MCF 10A (cell line): ENCODE measurements at regions not wholly inside any gene's neighbourhood (a gene's known extent, or its start where the extent isn't known, plus 50 kb on each side); places are given as distances from the start of the nearest gene placed in this dataset.
A peak's percentile ranks its signal among the peaks of the same experiment; 100 is the strongest.

ENCODE experiments used
- BruUV-seq: library from RNA; stranded (reverse); fragments of 400-500 nt; replicated peaks from 2 replicates; lab custom pipeline; 2021; lab: Mats Ljungman, UMichigan
- CTCF ChIA-PET: fragments of 300-600 bp; sonication (Branson Sonifier 250); formaldehyde crosslinking; extraction: SDS; loops from one replicate; lab custom pipeline; 2021; ENCODE audit warnings: antibody characterized with exemption, inconsistent platforms; lab: Yijun Ruan, JAX
- POLR2A ChIA-PET: fragments of 300-600, 350-650 bp; sonication (Branson Sonifier 250); formaldehyde crosslinking; extraction: SDS; loops from one replicate; lab custom pipeline; 2020; ENCODE audit warnings: antibody characterized with exemption, inconsistent platforms; lab: Yijun Ruan, JAX
- DNase-seq: peaks from one replicate; pipeline ENCODE4 v3.0.0-alpha.2; 2018; ENCODE audit not compliant: unreplicated experiment
- H3K27ac Mint-ChIP-seq: one replicate; pipeline ENCODE4 v1.8.0; 2022; ENCODE audit warnings: mild to moderate bottlenecking, low read depth, mixed read lengths; ENCODE audit not compliant: unreplicated experiment
- H3K27me3 Mint-ChIP-seq: one replicate; pipeline ENCODE4 v1.8.0; 2022; ENCODE audit warnings: mixed read lengths; ENCODE audit not compliant: insufficient read depth, unreplicated experiment
- H3K36me3 Mint-ChIP-seq: one replicate; pipeline ENCODE4 v1.8.0; 2022; ENCODE audit warnings: mild to moderate bottlenecking, moderate library complexity, mixed read lengths; ENCODE audit not compliant: insufficient read depth, unreplicated experiment
- H3K4me1 Mint-ChIP-seq: one replicate; pipeline ENCODE4 v1.8.0; 2022; ENCODE audit warnings: mixed read lengths; ENCODE audit not compliant: insufficient read depth, unreplicated experiment
- H3K4me3 Mint-ChIP-seq: one replicate; pipeline ENCODE4 v1.8.0; 2022; ENCODE audit warnings: mild to moderate bottlenecking, moderate library complexity, mixed read lengths; ENCODE audit not compliant: unreplicated experiment
- H3K9me3 Mint-ChIP-seq: one replicate; pipeline ENCODE4 v1.8.0; 2022; ENCODE audit warnings: mixed read lengths; ENCODE audit not compliant: unreplicated experiment
- intact Hi-C: fragments of 100-400 bp; cut with micrococcal nuclease; formaldehyde crosslinking; loops from 2 replicates; pipeline ENCODE4 v1.14.1; 2022
- TF ChIP-seq, protein P1 (sequence below): fragments of 200-600 bp; IDR thresholded peaks from one replicate; pipeline ENCODE4 v1.8.0; 2022; ENCODE audit warnings: antibody characterized with exemption, mild to moderate bottlenecking; ENCODE audit not compliant: unreplicated experiment

DNA sequence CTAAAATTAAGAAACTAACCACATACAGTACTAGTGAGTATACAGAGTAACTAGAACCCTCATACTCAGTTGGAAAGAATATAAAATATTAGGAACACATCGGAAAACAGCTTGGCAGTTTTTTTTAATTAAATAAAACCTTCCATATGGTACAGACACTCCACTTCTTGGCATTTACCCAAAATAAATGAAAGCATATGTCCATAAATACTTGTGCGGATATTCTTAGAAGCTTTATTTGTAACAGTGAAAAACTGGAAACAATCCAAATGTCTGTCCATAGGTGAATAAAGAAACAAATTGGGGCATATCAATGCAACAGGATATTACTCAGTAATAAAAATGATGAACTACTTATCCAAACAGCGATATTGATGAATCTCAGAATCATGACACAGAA, 410.0 kb downstream of the HTR7 start:
- TF ChIP-seq, protein P1, sequence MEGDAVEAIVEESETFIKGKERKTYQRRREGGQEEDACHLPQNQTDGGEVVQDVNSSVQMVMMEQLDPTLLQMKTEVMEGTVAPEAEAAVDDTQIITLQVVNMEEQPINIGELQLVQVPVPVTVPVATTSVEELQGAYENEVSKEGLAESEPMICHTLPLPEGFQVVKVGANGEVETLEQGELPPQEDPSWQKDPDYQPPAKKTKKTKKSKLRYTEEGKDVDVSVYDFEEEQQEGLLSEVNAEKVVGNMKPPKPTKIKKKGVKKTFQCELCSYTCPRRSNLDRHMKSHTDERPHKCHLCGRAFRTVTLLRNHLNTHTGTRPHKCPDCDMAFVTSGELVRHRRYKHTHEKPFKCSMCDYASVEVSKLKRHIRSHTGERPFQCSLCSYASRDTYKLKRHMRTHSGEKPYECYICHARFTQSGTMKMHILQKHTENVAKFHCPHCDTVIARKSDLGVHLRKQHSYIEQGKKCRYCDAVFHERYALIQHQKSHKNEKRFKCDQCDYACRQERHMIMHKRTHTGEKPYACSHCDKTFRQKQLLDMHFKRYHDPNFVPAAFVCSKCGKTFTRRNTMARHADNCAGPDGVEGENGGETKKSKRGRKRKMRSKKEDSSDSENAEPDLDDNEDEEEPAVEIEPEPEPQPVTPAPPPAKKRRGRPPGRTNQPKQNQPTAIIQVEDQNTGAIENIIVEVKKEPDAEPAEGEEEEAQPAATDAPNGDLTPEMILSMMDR: no peak
- Mint-ChIP-seq H3K27ac (no peak overlapping the region), H3K9me3 (peaks cover 8% of the 10 kb centered on the region), H3K4me1 (peaks cover 19% of the 10 kb centered on the region), H3K36me3 (no peaks in the 10 kb centered on the region), H3K27me3 (no peaks in the 10 kb centered on the region), H3K4me3 (no peak overlapping the region)
- no TSS peak for BruUV-seq
- ChIA-PET POLR2A (interaction anchor here (0.6 kb wide), 1 partner anchor 400 kb away, joined by 3 read pairs; no protein-coding TSS in a partner anchor), CTCF (interaction anchor here (0.6 kb wide), 1 partner anchor 145 kb away, joined by 3 read pairs; no protein-coding TSS in a partner anchor)
- intact Hi-C loops: no loop called here
- peak; percentile 61 for DNase-seq

- no peak overlapping the region for H3K4me3 Mint-ChIP-seq
- TF ChIP-seq, protein P1: no peak
- no peak for DNase-seq
- intact Hi-C loops: no loop called here
- H3K4me1 Mint-ChIP-seq: peaks cover 20% of the 10 kb centered on the region
- peaks cover 7% of the 10 kb centered on the region for H3K9me3 Mint-ChIP-seq
- no peak overlapping the region for H3K27ac Mint-ChIP-seq
- ChIA-PET POLR2A (interaction anchor here (1.2 to 1.3 kb wide), 2 partner anchors 11 to 13 kb away, joined by 4 read pairs; no protein-coding TSS in a partner anchor), CTCF (no interaction called here)
- H3K27me3 Mint-ChIP-seq: no peaks in the 10 kb centered on the region
- BruUV-seq: no TSS peak
- H3K36me3 Mint-ChIP-seq: no peaks in the 10 kb centered on the region
Observed at GRCh38 chr10:90450797-90451196, 407.0 kb downstream of the HTR7 start.

DNA sequence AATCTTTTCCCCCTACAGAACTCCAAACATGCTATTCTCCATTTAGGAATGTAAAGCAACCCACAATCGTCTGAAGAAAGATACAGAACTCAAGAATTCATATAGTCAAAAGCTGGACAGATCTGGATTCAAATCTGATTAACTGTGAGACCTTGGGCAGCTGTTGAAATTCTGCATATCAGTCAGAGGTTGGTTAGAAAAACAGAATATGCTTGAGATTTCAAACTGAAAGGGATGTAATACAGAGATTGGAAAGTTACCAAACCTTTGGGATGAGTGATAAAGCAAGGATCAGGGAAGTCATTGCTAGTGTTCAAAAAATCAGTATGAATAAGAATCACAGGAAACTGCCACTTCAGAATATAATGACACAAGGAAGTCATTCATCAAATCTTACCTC, 406.6 kb downstream of the HTR7 start:
- Mint-ChIP-seq H3K36me3 (no peaks in the 10 kb centered on the region), H3K4me1 (peaks cover 20% of the 10 kb centered on the region), H3K27me3 (no peaks in the 10 kb centered on the region), H3K27ac (no peak overlapping the region), H3K4me3 (no peak overlapping the region), H3K9me3 (peaks cover 7% of the 10 kb centered on the region)
- TF ChIP-seq, protein P1: no peak
- BruUV-seq: no TSS peak
- POLR2A ChIA-PET: interaction anchor here (1.2 to 1.3 kb wide), 2 partner anchors 12 to 14 kb away, joined by 4 read pairs; no protein-coding TSS in a partner anchor
- CTCF ChIA-PET: interaction anchor here (1.0 kb wide), 1 partner anchor 10 kb away, joined by 3 read pairs; no protein-coding TSS in a partner anchor
- peak; percentile 34 for DNase-seq
- intact Hi-C loops: no loop called here

DNA sequence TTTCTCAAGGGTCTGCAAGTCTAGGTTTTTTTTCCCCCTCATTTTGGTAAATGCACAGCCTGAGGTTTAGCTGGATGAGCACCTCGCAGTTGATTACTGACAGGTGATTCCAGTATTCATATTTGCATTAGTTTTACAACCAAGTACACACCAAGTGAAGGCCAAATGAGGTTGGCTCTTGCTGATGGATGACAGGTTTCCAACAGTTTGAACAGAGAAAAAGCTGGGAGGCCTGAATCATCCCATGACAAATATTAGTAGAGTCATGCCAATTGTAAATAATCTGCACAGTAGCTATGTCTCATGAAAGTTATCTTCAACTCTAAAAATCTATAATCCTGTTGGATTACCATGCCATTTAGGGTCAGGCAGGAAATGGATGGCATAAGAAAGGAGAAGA, 399.8 kb downstream of the HTR7 start:
- Mint-ChIP-seq H3K27ac (no peak overlapping the region), H3K27me3 (no peaks in the 10 kb centered on the region), H3K4me3 (no peak overlapping the region), H3K36me3 (no peaks in the 10 kb centered on the region), H3K4me1 (peaks cover 5% of the 10 kb centered on the region), H3K9me3 (peaks cover 5% of the 10 kb centered on the region)
- ChIA-PET CTCF (interaction anchor here (0.8 kb wide), 1 partner anchor 32 kb away, joined by 9 read pairs; no protein-coding TSS in a partner anchor), POLR2A (no interaction called here)
- intact Hi-C loops: no loop called here
- no peak for DNase-seq
- TF ChIP-seq, protein P1: no peak
- BruUV-seq: no TSS peak
